GM20000 (cell line): ENCODE measurements at regions not wholly inside any gene's neighbourhood (a gene's known extent, or its start where the extent isn't known, plus 50 kb on each side); places are given as distances from the start of the nearest gene placed in this dataset.

ENCODE experiments used
- DNase-seq: peaks from one replicate; pipeline ENCODE4 v3.0.0; 2012; ENCODE audit warnings: low spot score
- TF ChIP-seq, protein P1 (sequence below): IDR thresholded peaks from 2 replicates; pipeline ENCODE4 v1.5.1; 2012; ENCODE audit warnings: mild to moderate bottlenecking, control low read depth; ENCODE audit errors: extremely low read depth, missing control alignments

DNA sequence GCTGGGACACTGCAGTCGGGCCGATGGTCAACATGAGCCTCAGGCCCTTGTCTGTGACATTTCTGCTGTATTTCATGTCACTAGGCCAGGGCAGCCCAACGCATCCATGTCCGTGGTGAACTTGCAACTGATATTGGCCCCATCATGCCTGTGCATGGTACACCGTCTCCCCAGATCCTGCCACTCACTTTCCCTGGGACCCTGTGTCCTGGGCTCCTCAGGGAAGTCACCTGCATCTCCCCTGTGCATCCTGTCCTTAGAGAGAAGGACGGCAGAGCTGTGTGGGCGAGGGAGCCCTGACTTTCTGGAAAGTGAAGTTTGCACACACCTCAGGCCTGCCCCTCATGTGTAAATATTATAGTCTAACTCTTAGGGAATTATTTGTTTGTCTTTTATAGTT lies 123.3 kb downstream of the ACKR3 start:
- TF ChIP-seq, protein P1, sequence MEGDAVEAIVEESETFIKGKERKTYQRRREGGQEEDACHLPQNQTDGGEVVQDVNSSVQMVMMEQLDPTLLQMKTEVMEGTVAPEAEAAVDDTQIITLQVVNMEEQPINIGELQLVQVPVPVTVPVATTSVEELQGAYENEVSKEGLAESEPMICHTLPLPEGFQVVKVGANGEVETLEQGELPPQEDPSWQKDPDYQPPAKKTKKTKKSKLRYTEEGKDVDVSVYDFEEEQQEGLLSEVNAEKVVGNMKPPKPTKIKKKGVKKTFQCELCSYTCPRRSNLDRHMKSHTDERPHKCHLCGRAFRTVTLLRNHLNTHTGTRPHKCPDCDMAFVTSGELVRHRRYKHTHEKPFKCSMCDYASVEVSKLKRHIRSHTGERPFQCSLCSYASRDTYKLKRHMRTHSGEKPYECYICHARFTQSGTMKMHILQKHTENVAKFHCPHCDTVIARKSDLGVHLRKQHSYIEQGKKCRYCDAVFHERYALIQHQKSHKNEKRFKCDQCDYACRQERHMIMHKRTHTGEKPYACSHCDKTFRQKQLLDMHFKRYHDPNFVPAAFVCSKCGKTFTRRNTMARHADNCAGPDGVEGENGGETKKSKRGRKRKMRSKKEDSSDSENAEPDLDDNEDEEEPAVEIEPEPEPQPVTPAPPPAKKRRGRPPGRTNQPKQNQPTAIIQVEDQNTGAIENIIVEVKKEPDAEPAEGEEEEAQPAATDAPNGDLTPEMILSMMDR = no peak
- no peak for DNase-seq

DNA sequence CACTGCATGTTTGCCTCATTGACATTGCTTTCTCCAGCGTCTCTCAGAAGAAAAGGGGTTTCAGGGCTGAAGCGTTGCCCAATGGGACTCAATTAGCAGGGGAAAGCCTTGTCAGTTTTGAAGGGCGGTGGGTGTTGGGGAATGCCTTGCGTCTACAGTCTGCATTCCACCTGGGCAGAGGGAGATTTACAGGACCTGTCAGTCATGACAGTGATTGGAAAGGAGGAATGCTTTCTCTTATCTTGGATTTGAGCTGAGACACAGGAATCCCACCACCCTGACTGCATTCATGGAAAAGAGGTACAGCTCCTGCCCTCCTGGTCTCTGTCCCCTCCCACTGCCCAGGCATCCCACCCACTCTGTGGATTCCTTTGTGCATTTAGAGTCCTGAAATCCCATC lies 123.9 kb downstream of the ACKR3 start:
- DNase-seq = no peak
- TF ChIP-seq, protein P1 = no peak

DNA sequence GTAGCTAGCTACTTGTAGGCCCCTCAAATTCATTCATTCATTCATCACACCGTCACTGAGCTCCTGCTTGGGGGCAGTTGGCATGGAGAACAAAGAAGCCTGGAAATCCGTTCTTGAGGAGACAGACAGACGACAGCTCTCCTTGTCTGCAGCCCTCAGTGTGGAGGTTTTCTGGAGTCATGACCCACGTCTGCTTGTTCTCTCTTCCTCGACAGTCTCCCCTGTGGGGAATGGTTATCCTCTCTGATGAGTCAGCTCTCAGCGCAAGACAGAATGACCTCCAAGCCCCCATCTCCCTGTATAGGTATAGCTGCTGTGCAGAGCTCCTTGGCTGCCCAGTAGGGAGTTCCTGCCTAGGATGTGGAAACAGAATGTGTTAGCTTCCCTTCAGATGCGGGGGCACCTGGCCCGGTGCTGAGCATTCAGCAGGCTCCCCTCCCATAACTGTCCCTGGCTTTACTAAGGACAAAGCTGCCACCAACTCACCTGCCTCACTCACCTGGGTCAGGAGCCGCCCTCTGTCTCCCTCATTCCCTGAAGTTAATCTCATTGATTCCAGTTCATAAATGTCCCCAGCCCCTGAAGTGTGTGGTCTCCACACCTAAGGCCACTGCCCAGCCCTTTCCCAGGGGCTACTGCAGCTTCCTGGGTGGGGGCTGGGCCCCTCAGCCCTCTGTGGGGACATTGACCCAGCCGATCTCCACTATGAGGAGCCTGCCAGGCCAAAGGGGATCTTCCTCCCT lies 124.7 kb downstream of the ACKR3 start:
- DNase-seq = no peak
- TF ChIP-seq, protein P1 = no peak

DNA sequence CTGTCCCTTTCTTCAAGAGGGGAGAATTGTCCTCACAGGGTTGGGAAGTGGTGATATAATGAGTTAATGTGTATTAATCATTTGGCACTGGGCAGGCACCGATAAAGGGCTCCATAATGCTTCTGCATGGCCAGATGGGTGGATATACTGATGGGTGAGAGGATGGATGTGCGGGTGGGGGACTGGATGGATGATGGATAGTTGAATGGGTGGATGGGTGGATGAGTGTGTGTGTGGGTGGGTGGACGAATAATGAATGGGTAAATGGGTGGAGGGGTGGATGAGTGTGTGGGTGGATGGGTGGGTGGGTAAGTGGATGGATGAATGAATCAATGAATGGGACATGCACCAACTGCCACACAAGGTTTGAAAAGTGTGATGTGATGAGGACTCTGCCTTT lies 127.2 kb downstream of the ACKR3 start:
- DNase-seq = no peak

DNA sequence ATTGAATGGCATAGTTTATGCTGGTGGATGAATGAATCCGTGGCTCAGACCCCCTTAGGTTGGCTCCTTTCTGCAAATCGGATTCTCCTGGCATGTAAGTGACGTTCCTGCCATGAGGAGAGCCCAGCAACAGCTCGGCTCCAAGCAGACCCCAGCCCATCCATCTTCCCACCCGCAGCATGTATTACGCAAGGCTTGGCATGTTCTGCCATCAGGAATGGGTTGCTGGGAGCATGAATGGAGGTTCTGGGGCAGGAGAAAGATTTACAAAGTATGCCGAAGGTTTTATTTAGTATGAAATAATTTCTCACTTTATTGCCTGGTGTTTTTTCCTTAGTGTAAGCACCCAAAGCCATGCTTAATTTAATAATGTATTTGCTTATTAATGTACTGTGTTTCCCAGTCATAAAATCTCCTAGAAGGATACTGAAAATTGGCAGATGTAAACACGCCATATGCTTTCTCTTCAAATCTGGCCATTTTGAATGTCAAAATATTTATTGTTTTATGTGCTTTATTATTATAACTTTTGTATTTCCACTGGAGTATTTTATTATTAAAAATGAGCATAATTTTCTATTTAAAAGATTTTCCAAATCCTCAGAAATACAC lies 128.5 kb downstream of the ACKR3 start:
- TF ChIP-seq, protein P1 = no peak
- no peak for DNase-seq

More for the DNA sequence above, 127.2 kb downstream of the ACKR3 start:
- TF ChIP-seq, protein P1 = no peak

DNA sequence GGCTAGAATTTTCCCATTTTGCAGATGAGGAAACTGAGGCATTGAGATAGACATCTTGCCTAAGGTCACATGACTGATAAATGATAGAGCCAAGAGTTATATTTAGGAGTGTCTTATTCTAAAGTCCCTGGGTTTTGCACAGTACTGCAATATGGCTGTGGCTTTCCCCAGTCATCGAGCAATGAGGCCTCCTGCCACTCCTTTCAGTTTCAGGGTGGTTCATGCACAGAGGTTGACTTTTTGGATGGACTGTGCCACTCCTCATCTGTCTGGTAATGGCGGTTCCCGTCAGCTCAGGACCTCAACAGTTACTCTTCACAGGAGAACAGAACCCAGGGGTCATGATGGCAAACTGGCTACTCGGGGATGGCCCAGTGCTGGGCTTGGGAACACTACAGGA lies 131.1 kb downstream of the ACKR3 start:
- TF ChIP-seq, protein P1 = no peak
- no peak for DNase-seq

DNA sequence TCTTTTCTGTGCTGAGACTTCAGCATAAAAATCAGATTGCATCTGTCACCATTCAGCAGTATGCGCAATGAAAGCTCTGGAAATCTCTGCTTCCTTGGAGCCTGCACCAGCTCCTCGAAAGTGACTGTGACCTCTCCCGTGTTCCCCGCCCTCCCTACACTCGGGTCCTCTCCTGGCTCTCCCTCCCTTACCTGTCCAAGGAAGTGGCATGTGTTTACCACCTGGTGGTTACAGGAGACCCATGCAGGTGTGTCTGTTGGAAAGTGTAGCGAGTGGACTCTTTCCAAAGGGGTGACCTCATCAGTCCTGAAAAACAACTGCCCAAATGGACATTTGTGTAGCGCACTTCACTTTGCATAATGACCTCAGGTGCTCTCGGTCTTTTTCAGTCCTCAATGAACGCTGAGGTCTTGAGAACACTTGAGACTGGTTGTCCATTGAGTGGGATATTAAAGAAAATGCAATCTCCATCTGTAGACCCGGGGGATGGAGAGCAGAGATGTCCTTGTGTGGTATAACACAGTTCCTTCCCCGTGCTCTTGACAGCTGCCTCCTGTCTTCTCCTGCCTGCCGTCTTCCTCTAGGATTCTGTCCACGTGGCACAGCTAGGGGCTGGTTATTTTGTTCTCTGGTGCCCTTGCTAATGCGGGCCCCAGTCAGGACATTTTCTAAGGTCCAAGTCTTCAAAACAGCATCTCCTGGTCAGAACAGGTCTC lies 133.2 kb downstream of the ACKR3 start:
- TF ChIP-seq, protein P1 = no peak

More for the DNA sequence above, 133.2 kb downstream of the ACKR3 start:
- DNase-seq = no peak
